K562 (cell line): ENCODE measurements at regions not wholly inside any gene's neighbourhood (a gene's known extent, or its start where the extent isn't known, plus 50 kb on each side); places are given as distances from the start of the nearest gene placed in this dataset.
"Not testable (repeated sequence)": the region's sequence is repeated elsewhere in the genome, so short reads cannot be mapped to it uniquely, and the experiment has no call there.

ENCODE experiments used
- ATAC-seq: fragments of 200-7000 bp; cut with Tn5 transposase; 3 replicates; pipeline ENCODE4 v1.9.1; 2020; ENCODE audit warnings: moderate library complexity
- BruUV-seq: library from RNA; stranded (reverse); fragments of 400-500 nt; replicated peaks from 2 replicates; lab custom pipeline; 2021; lab: Mats Ljungman, UMichigan
- CTCF ChIA-PET: fragments of 300-600 bp; formaldehyde crosslinking; extraction: SDS; loops from one replicate; lab custom pipeline; 2021; ENCODE audit warnings: low intra/inter-chr PET ratio; lab: Yijun Ruan, JAX
- POLR2A ChIA-PET: fragments of 300-600, 350-650 bp; sonication (Branson Sonifier 250); formaldehyde crosslinking; extraction: SDS; loops from one replicate; lab custom pipeline; 2021; ENCODE audit warnings: antibody characterized with exemption, inconsistent platforms; lab: Yijun Ruan, JAX
- DNase-seq, 4 experiments: peaks; one replicate each; pipeline versions ENCODE4 v3.0.0 to v3.0.0-alpha.2; 2011 to 2018; ENCODE audit warnings: low spot score in 3 of 4, mixed read lengths in 3 of 4; ENCODE audit errors: extremely low read depth in 1 of 4
- FAIRE-seq: peaks from 2 replicates; lab custom pipeline; 2011; peaks lifted over from hg19 to GRCh38; lab: Jason Lieb, UNC
- H2AFZ ChIP-seq: 2 replicates; pipeline ENCODE4 v1.6.0; 2011; ENCODE audit warnings: low read depth, low read length, control low read depth, inconsistent platforms
- H3K27ac ChIP-seq: fragments of 200-600 bp; 3 replicates; pipeline ENCODE4 v1.8.0; 2011; ENCODE audit warnings: low read depth, mild to moderate bottlenecking, control low read depth, inconsistent platforms, low read length, moderate library complexity, mixed read lengths; ENCODE audit errors: extremely low read depth
- H3K27me3 ChIP-seq, 2 experiments: fragments of 300-600 bp in 1 of 2; 2 replicates in 1 of 2; 3 replicates in 1 of 2; pipeline versions ENCODE4 v1.6.0 to v1.8.0; 2011; ENCODE audit warnings: inconsistent platforms in 2 of 2, low read length in 2 of 2, mild to moderate bottlenecking in 1 of 2, mixed read lengths in 1 of 2, moderate library complexity in 1 of 2; ENCODE audit not compliant: control insufficient read depth in 2 of 2, insufficient read depth in 2 of 2
- H3K36me3 ChIP-seq: fragments of 300-600 bp; 3 replicates; pipeline ENCODE4 v1.8.0; 2011; ENCODE audit warnings: mild to moderate bottlenecking, low read length, inconsistent platforms; ENCODE audit not compliant: control insufficient read depth, insufficient read depth
- H3K4me1 ChIP-seq, 2 experiments: fragments of 200-600 bp in 1 of 2; replicated peaks in 1 of 2; 2 replicates in 1 of 2; 3 replicates in 1 of 2; pipeline versions ENCODE4 v1.5.1 to v1.8.0; 2011; ENCODE audit warnings: inconsistent platforms in 2 of 2, low read length in 2 of 2, mild to moderate bottlenecking in 1 of 2, mixed read lengths in 1 of 2, moderate library complexity in 1 of 2; ENCODE audit not compliant: control insufficient read depth in 2 of 2, insufficient read depth in 2 of 2
- H3K4me2 ChIP-seq: 2 replicates; pipeline ENCODE4 v1.6.1; 2011; ENCODE audit warnings: low read length, control low read depth, inconsistent platforms, mixed read lengths; ENCODE audit not compliant: insufficient read depth
- H3K4me3 ChIP-seq: fragments of 200-600 bp; sonication (generic), shearing (Covaris generic); 2 replicates; pipeline ENCODE4 v1.5.1; 2016; ENCODE audit warnings: control low read depth, inconsistent platforms
- H3K79me2 ChIP-seq: fragments of 200-600 bp; 3 replicates; pipeline ENCODE4 v1.8.0; 2011; ENCODE audit warnings: low read length, inconsistent platforms; ENCODE audit not compliant: control insufficient read depth, insufficient read depth
- H3K9ac ChIP-seq, 2 experiments: 2 replicates each; pipeline versions ENCODE4 v1.6.0 to v1.6.1; 2011; ENCODE audit warnings: low read depth in 2 of 2, low read length in 2 of 2, control low read depth in 1 of 2, inconsistent platforms in 1 of 2, mild to moderate bottlenecking in 1 of 2, mixed read lengths in 1 of 2; ENCODE audit not compliant: insufficient read depth in 1 of 2
- H3K9me1 ChIP-seq: one replicate; pipeline ENCODE4 v1.6.0; 2011; ENCODE audit warnings: inconsistent platforms, mild to moderate bottlenecking, low read length, moderate library complexity; ENCODE audit not compliant: control insufficient read depth, insufficient read depth
- H3K9me3 ChIP-seq: replicated peaks from 2 replicates; pipeline ENCODE4 v1.5.1; 2011; ENCODE audit warnings: low read depth, low read length, inconsistent platforms; ENCODE audit not compliant: control insufficient read depth, insufficient read depth
- H4K20me1 ChIP-seq: replicated peaks from 2 replicates; pipeline ENCODE4 v1.6.1; 2011; ENCODE audit warnings: low read length, inconsistent platforms, mixed read lengths; ENCODE audit not compliant: control insufficient read depth, insufficient read depth
- CSDE1 ChIP-seq, 2 experiments: fragments of 450-650 bp; IDR thresholded peaks; 2 replicates each; pipeline ENCODE4 v1.6.1; 2016; ENCODE audit warnings: mild to moderate bottlenecking in 1 of 2
- HDAC6 ChIP-seq: IDR thresholded peaks from 2 replicates; pipeline ENCODE4 v1.6.1; 2012; ENCODE audit warnings: low read depth, mild to moderate bottlenecking, control low read depth, inconsistent platforms, low read length, moderate library complexity
- HNRNPK ChIP-seq: fragments of 200-400 bp; formaldehyde crosslinking; IDR thresholded peaks from one replicate; pipeline ENCODE4 v1.6.1; 2018; ENCODE audit warnings: mild to moderate bottlenecking, low read depth, low read length; ENCODE audit not compliant: poor library complexity, severe bottlenecking
- MAFG ChIP-seq: fragments of 450-650 bp; conservative IDR thresholded peaks from 2 replicates; pipeline ENCODE4 v1.6.1; 2016; ENCODE audit warnings: missing genetic modification characterization, missing compliant biosample characterization
- RFX5 ChIP-seq: IDR thresholded peaks from 2 replicates; pipeline ENCODE4 v1.6.1; 2011; ENCODE audit warnings: low read depth, mild to moderate bottlenecking, improper control_type of control experiment, low read length
- SMAD3 ChIP-seq: fragments of 450-650 bp; formaldehyde crosslinking; conservative IDR thresholded peaks from 2 replicates; pipeline ENCODE4 v1.4.0; 2020; ENCODE audit warnings: mild to moderate bottlenecking
- ZNF584 ChIP-seq: fragments of 200-800 bp; sonication (Bioruptor generic); IDR thresholded peaks from 2 replicates; pipeline ENCODE4 v1.6.1; 2016; ENCODE audit warnings: low read depth, mild to moderate bottlenecking, missing genetic modification characterization, missing compliant biosample characterization
- ZNF717 ChIP-seq: fragments of 250-450 bp; sonication (Bioruptor Pico); IDR thresholded peaks from 2 replicates; pipeline ENCODE4 v1.5.0; 2021
- ZZZ3 ChIP-seq: fragments of 450-650 bp; IDR thresholded peaks from 2 replicates; pipeline ENCODE4 v1.6.1; 2016; ENCODE audit warnings: antibody characterized with exemption, mild to moderate bottlenecking, moderate library complexity
- WGBS: fragments of 100-300 bp; shearing (Covaris generic); methylation state at CpG from one replicate; pipeline ENCODE4 v1.1.6; 2016; ENCODE audit warnings: low coverage, mixed read lengths; ENCODE audit not compliant: insufficient coverage; ENCODE audit errors: missing lambda C conversion rate; 5-methylcytosine and 5-hydroxymethylcytosine counted together
- in situ Hi-C: fragments of 300-500 bp; cut with MboI; formaldehyde crosslinking; loops from 4 replicates; pipeline ENCODE4 v1.15.0; 2018; ENCODE audit warnings: inconsistent platforms, mixed read lengths
- intact Hi-C: fragments of 100-400 bp; cut with micrococcal nuclease; formaldehyde crosslinking; loops from 2 replicates; pipeline ENCODE4 v1.14.2; 2022

GRCh38 chr3:127074900-127075360, 92.0 kb downstream of the PLXNA1 start:
- FAIRE-seq = no peak
- no peak for TF ChIP-seq CSDE1 (IDR thresholded peaks at IDR 0.05)
- no peak for TF ChIP-seq ZNF717
- no peak for TF ChIP-seq HDAC6
- no peak for TF ChIP-seq HNRNPK
- no peak for TF ChIP-seq ZNF584 (CRISPR knock-in tag)
- TF ChIP-seq MAFG (tag) = no peak
- no peak for TF ChIP-seq ZZZ3
- no peak for TF ChIP-seq RFX5
- no peak for TF ChIP-seq SMAD3 (CRISPR knock-in tag)
- 0% methylated on average over 3 of the region's 4 CpGs for WGBS
- no peaks in the 10 kb centered on the region for H3K79me2 ChIP-seq
- no peak overlapping the region for H3K27ac ChIP-seq
- no peak overlapping the region for H2AFZ ChIP-seq
- H3K4me1 ChIP-seq = peaks cover 0 to 5% of the 10 kb centered on the region in 2 experiments; a peak in 2 of 5 replicates
- POLR2A ChIA-PET = no interaction called here
- no peaks in the 10 kb centered on the region for H3K9me1 ChIP-seq
- H3K9me3 ChIP-seq = no peaks in the 10 kb centered on the region
- H3K36me3 ChIP-seq = no peaks in the 10 kb centered on the region
- intact Hi-C loops (no loop called here), in situ Hi-C loops (no loop called here)
- DNase-seq = no peak
- H3K9ac ChIP-seq = no peak overlapping the region
- CTCF ChIA-PET = no interaction called here
- no peak overlapping the region for H3K4me3 ChIP-seq
- peaks cover 0 to 30% of the 10 kb centered on the region in 2 experiments; a peak in 2 of 5 replicates for H3K27me3 ChIP-seq
- no TSS peak for BruUV-seq
- no peaks in the 10 kb centered on the region for H4K20me1 ChIP-seq
- peak; percentile 79 for ATAC-seq
- H3K4me2 ChIP-seq = no peak overlapping the region

DNA sequence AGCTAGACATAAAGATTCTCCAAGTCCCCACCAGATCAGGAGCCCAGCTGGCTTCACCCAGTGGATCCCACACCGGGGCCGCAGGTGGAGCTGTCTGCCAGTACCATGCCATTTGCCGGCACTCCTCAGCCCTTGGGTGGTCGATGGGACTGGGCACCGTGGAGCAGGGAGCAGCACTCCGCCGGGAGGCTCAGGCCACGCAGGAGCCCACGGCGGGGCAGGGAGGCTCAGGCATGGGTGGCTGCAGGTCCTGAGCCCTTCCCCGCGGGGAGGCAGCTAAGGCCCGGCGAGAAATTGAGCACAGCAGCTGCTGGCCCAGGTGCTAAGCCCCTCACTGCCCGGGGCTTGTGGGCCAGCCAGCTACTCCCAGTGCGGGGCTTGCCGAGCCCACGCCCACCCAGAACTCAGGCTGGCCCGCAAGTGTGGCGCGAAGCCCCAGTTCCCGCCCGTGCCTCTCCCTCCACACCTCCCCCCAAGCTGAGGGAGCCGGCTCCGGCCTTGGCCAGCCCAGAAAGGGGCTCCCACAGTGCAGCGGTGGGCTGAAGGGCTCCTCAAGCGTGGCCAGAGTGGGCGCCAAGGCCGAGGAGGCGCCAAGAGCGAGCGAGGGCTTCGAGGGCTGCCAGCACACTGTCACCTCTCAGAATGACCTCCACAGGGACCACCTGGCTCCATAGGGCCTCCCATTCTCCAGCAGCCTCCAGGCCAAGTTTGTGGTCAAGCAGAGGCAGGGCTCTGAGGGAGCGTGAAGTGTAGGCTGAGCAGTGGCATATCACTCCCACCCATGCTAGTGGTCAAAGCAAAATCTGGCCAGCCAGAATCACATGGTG, 93.5 kb downstream of the PLXNA1 start:
- WGBS = 2% methylated on average over 14 of the region's 34 CpGs
- intact Hi-C loops, H4K20me1 ChIP-seq, H3K36me3 ChIP-seq, H3K4me3 ChIP-seq, H2AFZ ChIP-seq, FAIRE-seq, H3K4me1 ChIP-seq, H3K79me2 ChIP-seq, CTCF ChIA-PET, H3K27ac ChIP-seq, H3K9me3 ChIP-seq, DNase-seq, H3K9me1 ChIP-seq, H3K4me2 ChIP-seq, in situ Hi-C loops, BruUV-seq, H3K9ac ChIP-seq, ATAC-seq: not testable (repeated sequence)
- H3K27me3 ChIP-seq = peaks cover 0 to 32% of the 10 kb centered on the region in 2 experiments; a peak in 3 of 5 replicates
- POLR2A ChIA-PET = interaction anchor here (0.7 kb wide), 1 partner anchor 69 kb away, joined by 3 read pairs; no protein-coding TSS in a partner anchor
